ENCODE measurements at regions not wholly inside any gene's neighbourhood (a gene's known extent, or its start where the extent isn't known, plus 50 kb on each side); places are given as distances from the start of the nearest gene placed in this dataset.

- 27 to 71% methylated on average over 2 of the region's 2 CpGs for WGBS, 2 donors
- no peaks in the 10 kb centered on the region for H3K36me3 ChIP-seq
- no peaks in the 10 kb centered on the region for H3K9me3 ChIP-seq
- intact Hi-C loops (cut with DNase I) = no loop called here
- H3K27me3 ChIP-seq = no peaks in the 10 kb centered on the region
- no peak overlapping the region for H3K4me3 ChIP-seq
- no peak for TF ChIP-seq POLR2AphosphoS5 (IDR thresholded peaks at IDR 0.05)
- no peak for TF ChIP-seq CTCF (IDR thresholded peaks at IDR 0.05)
- TF ChIP-seq POLR2A (IDR thresholded peaks at IDR 0.05) = no peak
- no peak for TF ChIP-seq EP300 (IDR thresholded peaks at IDR 0.05)
- DNase-seq = no peak
- H3K4me1 ChIP-seq = no peaks in the 10 kb centered on the region
- no peak overlapping the region for H3K27ac ChIP-seq
These were observed 1162.6 kb upstream of the TENM4 start for GRCh38 chr11:80603472-80603871.

- 89 to 96% methylated on average over 6 of the region's 6 CpGs for WGBS, 2 donors
- H3K9me3 ChIP-seq = no peaks in the 10 kb centered on the region
- intact Hi-C loops (cut with DNase I) = no loop called here
- no peak for DNase-seq
- H3K4me3 ChIP-seq = no peak overlapping the region
- TF ChIP-seq POLR2AphosphoS5 (IDR thresholded peaks at IDR 0.05) (no peak), POLR2A (IDR thresholded peaks at IDR 0.05) (no peak), EP300 (IDR thresholded peaks at IDR 0.05) (no peak), CTCF (IDR thresholded peaks at IDR 0.05) (no peak)
- no peaks in the 10 kb centered on the region for H3K4me1 ChIP-seq
- H3K27ac ChIP-seq = no peak overlapping the region
- H3K27me3 ChIP-seq = no peaks in the 10 kb centered on the region
- H3K36me3 ChIP-seq = no peaks in the 10 kb centered on the region
These were observed 1158.1 kb upstream of the TENM4 start for GRCh38 chr11:80598905-80599304.

GRCh38 chr11:80596291-80596810 is 1155.5 kb upstream of the TENM4 start:
- no peak overlapping the region for H3K27ac ChIP-seq
- H3K9me3 ChIP-seq = no peaks in the 10 kb centered on the region
- DNase-seq = no peak
- H3K4me1 ChIP-seq = no peaks in the 10 kb centered on the region
- no peak overlapping the region for H3K4me3 ChIP-seq
- WGBS, 2 donors = 92 to 93% methylated on average over 3 of the region's 3 CpGs
- H3K27me3 ChIP-seq = no peaks in the 10 kb centered on the region
- H3K36me3 ChIP-seq = no peaks in the 10 kb centered on the region
- intact Hi-C loops (cut with DNase I) = no loop called here
- TF ChIP-seq CTCF (IDR thresholded peaks at IDR 0.05) = no peak
- no peak for TF ChIP-seq EP300 (IDR thresholded peaks at IDR 0.05)

DNA sequence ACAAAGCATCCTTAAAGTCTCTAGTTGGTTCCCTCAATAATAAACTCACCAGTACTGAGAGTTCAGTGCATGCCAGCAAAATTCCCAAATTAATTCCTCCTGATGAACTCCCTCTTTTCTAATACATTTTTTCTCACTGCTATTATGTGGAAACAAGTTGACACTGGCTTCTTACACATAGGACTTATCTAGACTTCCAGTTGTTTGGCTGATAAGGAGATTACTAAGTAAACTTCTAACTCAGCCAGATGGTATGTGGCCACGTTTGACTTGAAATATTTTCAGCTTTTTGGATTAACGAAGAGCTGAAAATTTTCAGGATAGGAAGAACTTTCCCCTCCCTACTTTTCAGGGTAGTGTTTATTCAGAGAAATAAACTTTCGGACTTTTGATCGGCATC is 1154.2 kb upstream of the TENM4 start:
- WGBS, 2 donors = 6 to 37% methylated on average over 4 of the region's 4 CpGs
- intact Hi-C loops (cut with DNase I) = no loop called here

More for the DNA sequence above, 1154.2 kb upstream of the TENM4 start:
- no peaks in the 10 kb centered on the region for H3K36me3 ChIP-seq
- no peak overlapping the region for H3K4me3 ChIP-seq
- no peaks in the 10 kb centered on the region for H3K27me3 ChIP-seq
- no peak for DNase-seq
- H3K27ac ChIP-seq = no peak overlapping the region
- H3K9me3 ChIP-seq = no peaks in the 10 kb centered on the region
- no peak for TF ChIP-seq POLR2AphosphoS5 (IDR thresholded peaks at IDR 0.05)
- no peak for TF ChIP-seq EP300 (IDR thresholded peaks at IDR 0.05)
- TF ChIP-seq CTCF (IDR thresholded peaks at IDR 0.05) = no peak
- TF ChIP-seq POLR2A (IDR thresholded peaks at IDR 0.05) = no peak
- no peaks in the 10 kb centered on the region for H3K4me1 ChIP-seq

Measured in sigmoid colon (tissue), 6 donors.